Keratinocyte (primary cell): ENCODE measurements at regions not wholly inside any gene's neighbourhood (a gene's known extent, or its start where the extent isn't known, plus 50 kb on each side); places are given as distances from the start of the nearest gene placed in this dataset.

ENCODE experiments used
- DNase-seq: peaks from one replicate; pipeline ENCODE4 v3.0.0-alpha.2; 2011; ENCODE audit warnings: low read depth, missing footprints, low spot score
- FAIRE-seq: peaks from 2 replicates; lab custom pipeline; 2011; peaks lifted over from hg19 to GRCh38; lab: Jason Lieb, UNC
- H2AFZ ChIP-seq: 2 replicates; pipeline ENCODE4 v1.6.0; 2012; ENCODE audit warnings: low read length, control low read depth, inconsistent platforms; ENCODE audit not compliant: control insufficient read depth
- H3K27ac ChIP-seq: 2 replicates; pipeline ENCODE4 v1.5.1; 2011; ENCODE audit warnings: low read length; ENCODE audit not compliant: control insufficient read depth, insufficient read depth
- H3K27me3 ChIP-seq: 3 replicates; pipeline ENCODE4 v1.6.0; 2011; ENCODE audit warnings: low read length; ENCODE audit not compliant: control insufficient read depth, insufficient read depth; ENCODE audit errors: extremely low read depth
- H3K36me3 ChIP-seq, 2 experiments: 2 replicates in 1 of 2; 3 replicates in 1 of 2; pipeline ENCODE4 v1.5.1; 2011; ENCODE audit warnings: low read length in 2 of 2, mild to moderate bottlenecking in 1 of 2; ENCODE audit not compliant: control insufficient read depth in 2 of 2, insufficient read depth in 2 of 2; ENCODE audit errors: extremely low read depth in 1 of 2
- H3K4me1 ChIP-seq: 3 replicates; pipeline ENCODE4 v1.5.1; 2011; ENCODE audit warnings: low read length; ENCODE audit not compliant: control insufficient read depth, insufficient read depth; ENCODE audit errors: extremely low read depth
- H3K4me2 ChIP-seq: 3 replicates; pipeline ENCODE4 v1.6.0; 2011; ENCODE audit warnings: low read depth, low read length; ENCODE audit not compliant: control insufficient read depth, insufficient read depth; ENCODE audit errors: extremely low read depth
- H3K4me3 ChIP-seq, 3 experiments: fragments of 200-600 bp in 1 of 3; sonication (generic) in 1 of 3; 2 replicates in 2 of 3; 3 replicates in 1 of 3; pipeline ENCODE4 v1.5.1; 2011 to 2016; ENCODE audit warnings: low read length in 3 of 3, mild to moderate bottlenecking in 3 of 3, control low read depth in 2 of 3, inconsistent platforms in 1 of 3, low read depth in 1 of 3, mixed read lengths in 1 of 3, mixed run types in 1 of 3, moderate library complexity in 1 of 3; ENCODE audit not compliant: control insufficient read depth in 2 of 3, insufficient read depth in 2 of 3; ENCODE audit errors: extremely low read depth in 1 of 3
- H3K79me2 ChIP-seq: 2 replicates; pipeline ENCODE4 v1.6.0; 2012; ENCODE audit warnings: low read length; ENCODE audit not compliant: control insufficient read depth, insufficient read depth
- H3K9ac ChIP-seq: 3 replicates; pipeline ENCODE4 v1.6.0; 2011; ENCODE audit warnings: low read length; ENCODE audit not compliant: control insufficient read depth, insufficient read depth; ENCODE audit errors: extremely low read depth
- H3K9me1 ChIP-seq: 3 replicates; pipeline ENCODE4 v1.6.0; 2011; ENCODE audit warnings: low read length; ENCODE audit not compliant: control insufficient read depth, insufficient read depth; ENCODE audit errors: extremely low read depth
- H3K9me3 ChIP-seq: 2 replicates; pipeline ENCODE4 v1.5.1; 2012; ENCODE audit warnings: low read depth, low read length; ENCODE audit not compliant: control insufficient read depth
- H4K20me1 ChIP-seq: 3 replicates; pipeline ENCODE4 v1.6.0; 2011; ENCODE audit warnings: low read length; ENCODE audit not compliant: control insufficient read depth, insufficient read depth; ENCODE audit errors: extremely low read depth
- EZH2 ChIP-seq: IDR thresholded peaks from one replicate; pipeline ENCODE4 v1.6.1; 2012; ENCODE audit warnings: inconsistent platforms, mild to moderate bottlenecking, low read length, moderate library complexity
- dilution Hi-C: fragments of 300-500 bp; cut with MboI; formaldehyde crosslinking; loops from one replicate; pipeline ENCODE4 v1.7.0; 2020; ENCODE audit warnings: low sequenced_read_pairs; ENCODE audit not compliant: extremely low pct_ligation_motif_present
- TF ChIP-seq, protein P1 (sequence below), 3 experiments: IDR thresholded peaks in 1 of 3; conservative IDR thresholded peaks in 1 of 3; optimal IDR thresholded peaks in 1 of 3; 2 replicates in 2 of 3; 3 replicates in 1 of 3; pipeline versions ENCODE3 to v1.5.1; 2011; ENCODE audit warnings: low read length in 3 of 3, mild to moderate bottlenecking in 3 of 3, moderate library complexity in 2 of 3, control low read depth in 1 of 3, inconsistent platforms in 1 of 3; ENCODE audit not compliant: insufficient read depth in 2 of 3; ENCODE audit errors: extremely low read depth in 1 of 3

DNA sequence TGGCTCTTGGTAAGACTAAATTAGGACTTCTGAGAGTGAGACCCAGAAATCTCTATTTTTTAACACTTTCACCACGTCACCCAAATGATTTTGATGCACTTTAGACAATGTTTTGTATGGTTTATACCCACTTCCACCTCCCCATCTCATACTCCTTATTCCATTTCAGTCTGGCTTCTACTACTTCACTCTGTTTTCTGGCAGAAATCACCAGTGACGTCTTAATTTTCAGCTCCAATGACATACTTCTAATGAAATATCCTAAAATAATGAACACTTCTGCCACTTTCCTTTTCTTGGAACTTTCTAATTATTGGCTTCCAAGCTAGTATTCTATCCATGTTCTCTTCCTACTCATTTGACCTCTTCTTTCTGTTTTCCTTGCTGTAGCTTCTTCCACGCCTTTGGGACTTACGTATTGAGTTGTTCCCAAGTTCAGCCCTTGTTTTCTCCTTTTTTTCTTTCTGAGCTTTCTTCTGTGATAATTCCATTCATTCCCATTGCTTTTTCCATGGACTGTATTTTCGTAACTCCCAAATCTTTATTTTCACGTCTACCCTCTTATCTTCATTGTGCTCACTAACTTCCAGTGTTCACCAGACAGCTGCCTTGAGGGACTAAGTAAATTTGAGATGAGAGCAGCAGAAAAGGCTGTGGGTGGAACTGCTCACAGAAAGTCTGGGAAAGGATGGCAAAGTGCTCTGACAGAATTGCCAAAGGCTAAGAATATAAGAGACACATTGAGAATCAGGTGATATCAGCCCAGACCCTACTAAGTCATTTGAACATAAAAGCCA is 115.8 kb downstream of the CAPZA3 start:
- no peaks in the 10 kb centered on the region for H3K4me1 ChIP-seq
- H3K4me2 ChIP-seq = no peak overlapping the region
- H3K9me1 ChIP-seq = no peaks in the 10 kb centered on the region
- H3K27ac ChIP-seq = no peak overlapping the region
- no peak for FAIRE-seq
- no peaks in the 10 kb centered on the region for H3K9me3 ChIP-seq
- no peak for TF ChIP-seq EZH2
- TF ChIP-seq, protein P1, sequence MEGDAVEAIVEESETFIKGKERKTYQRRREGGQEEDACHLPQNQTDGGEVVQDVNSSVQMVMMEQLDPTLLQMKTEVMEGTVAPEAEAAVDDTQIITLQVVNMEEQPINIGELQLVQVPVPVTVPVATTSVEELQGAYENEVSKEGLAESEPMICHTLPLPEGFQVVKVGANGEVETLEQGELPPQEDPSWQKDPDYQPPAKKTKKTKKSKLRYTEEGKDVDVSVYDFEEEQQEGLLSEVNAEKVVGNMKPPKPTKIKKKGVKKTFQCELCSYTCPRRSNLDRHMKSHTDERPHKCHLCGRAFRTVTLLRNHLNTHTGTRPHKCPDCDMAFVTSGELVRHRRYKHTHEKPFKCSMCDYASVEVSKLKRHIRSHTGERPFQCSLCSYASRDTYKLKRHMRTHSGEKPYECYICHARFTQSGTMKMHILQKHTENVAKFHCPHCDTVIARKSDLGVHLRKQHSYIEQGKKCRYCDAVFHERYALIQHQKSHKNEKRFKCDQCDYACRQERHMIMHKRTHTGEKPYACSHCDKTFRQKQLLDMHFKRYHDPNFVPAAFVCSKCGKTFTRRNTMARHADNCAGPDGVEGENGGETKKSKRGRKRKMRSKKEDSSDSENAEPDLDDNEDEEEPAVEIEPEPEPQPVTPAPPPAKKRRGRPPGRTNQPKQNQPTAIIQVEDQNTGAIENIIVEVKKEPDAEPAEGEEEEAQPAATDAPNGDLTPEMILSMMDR (optimal IDR thresholded peaks at IDR 0.05 in 1 of 3, IDR thresholded peaks at IDR 0.05 in 1 of 3, conservative IDR thresholded peaks at IDR 0.05 in 1 of 3; ENCODE audit: extremely low read depth in 1 of 3, insufficient read depth in 2 of 3, low read length in 3 of 3) = no peak
- H3K27me3 ChIP-seq = no peaks in the 10 kb centered on the region
- no peak for DNase-seq
- dilution Hi-C loops = no loop called here
- H4K20me1 ChIP-seq = no peaks in the 10 kb centered on the region
- no peaks in the 10 kb centered on the region for H3K79me2 ChIP-seq
- no peak overlapping the region for H2AFZ ChIP-seq
- no peak overlapping the region for H3K4me3 ChIP-seq
- no peaks in the 10 kb centered on the region for H3K36me3 ChIP-seq
- H3K9ac ChIP-seq = no peak overlapping the region

DNA sequence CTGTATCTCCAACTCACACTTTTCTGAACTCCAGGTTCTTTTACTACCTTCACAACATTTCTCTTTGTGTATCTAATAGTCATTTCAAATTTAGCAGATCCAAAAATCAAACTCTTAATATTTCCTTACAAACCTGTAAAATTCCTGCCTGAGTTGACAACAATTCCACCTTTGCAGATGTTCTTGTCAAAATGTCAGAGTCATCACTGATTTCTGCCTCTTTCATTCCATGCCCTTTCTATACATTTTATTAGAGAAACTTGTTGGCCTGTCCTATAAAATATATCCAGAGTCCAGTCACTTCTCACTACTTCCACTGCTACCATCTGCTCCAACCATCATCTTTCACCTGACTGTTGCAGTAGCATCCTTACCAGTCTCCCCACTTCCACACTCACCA is 119.7 kb downstream of the CAPZA3 start:
- H3K27me3 ChIP-seq = no peaks in the 10 kb centered on the region
- no peak overlapping the region for H3K27ac ChIP-seq
- no peaks in the 10 kb centered on the region for H4K20me1 ChIP-seq
- no peaks in the 10 kb centered on the region for H3K4me1 ChIP-seq
- no peak overlapping the region for H3K4me2 ChIP-seq
- no peak for DNase-seq
- no peaks in the 10 kb centered on the region for H3K79me2 ChIP-seq
- TF ChIP-seq EZH2 = no peak
- TF ChIP-seq, protein P1 (optimal IDR thresholded peaks at IDR 0.05 in 1 of 3, IDR thresholded peaks at IDR 0.05 in 1 of 3, conservative IDR thresholded peaks at IDR 0.05 in 1 of 3; ENCODE audit: extremely low read depth in 1 of 3, insufficient read depth in 2 of 3, low read length in 3 of 3) = no peak
- no peak overlapping the region for H3K9ac ChIP-seq
- no peak overlapping the region for H3K4me3 ChIP-seq
- H3K9me3 ChIP-seq = no peaks in the 10 kb centered on the region
- H3K36me3 ChIP-seq = no peaks in the 10 kb centered on the region
- dilution Hi-C loops = no loop called here
- no peak for FAIRE-seq
- no peaks in the 10 kb centered on the region for H3K9me1 ChIP-seq
- H2AFZ ChIP-seq = no peak overlapping the region
